ENCODE measurements at regions not wholly inside any gene's neighbourhood (a gene's known extent, or its start where the extent isn't known, plus 50 kb on each side); places are given as distances from the start of the nearest gene placed in this dataset.

GRCh38 chr2:19232312-19232711 lies 126.1 kb downstream of the OSR1 start:
- no peak for DNase-seq

GRCh38 chr2:19231625-19232024 lies 126.8 kb downstream of the OSR1 start:
- no peak for DNase-seq

GRCh38 chr2:19230626-19231025 lies 127.8 kb downstream of the OSR1 start:
- no peak for DNase-seq

GRCh38 chr2:19228715-19229114 lies 129.7 kb downstream of the OSR1 start:
- no peak for DNase-seq

- no peak for DNase-seq
These were observed 130.2 kb downstream of the OSR1 start for GRCh38 chr2:19228181-19228593.

GRCh38 chr2:19226871-19227270 lies 131.6 kb downstream of the OSR1 start:
- no peak for DNase-seq

- no peak for DNase-seq
These were observed 132.0 kb downstream of the OSR1 start for GRCh38 chr2:19226386-19226785.

- DNase-seq, result no peak
These were observed 132.5 kb downstream of the OSR1 start for GRCh38 chr2:19225931-19226330.

GRCh38 chr2:19225126-19225525 lies 133.3 kb downstream of the OSR1 start:
- DNase-seq, result no peak

- DNase-seq, result no peak
These were observed 133.9 kb downstream of the OSR1 start for GRCh38 chr2:19224486-19224885.

GRCh38 chr2:19224011-19224410 lies 134.4 kb downstream of the OSR1 start:
- DNase-seq, result no peak

- no peak for DNase-seq
These were observed 139.4 kb downstream of the OSR1 start for GRCh38 chr2:19219060-19219459.

GRCh38 chr2:19218166-19218565 lies 140.3 kb downstream of the OSR1 start:
- no peak for DNase-seq

GRCh38 chr2:19216676-19217602 lies 141.5 kb downstream of the OSR1 start:
- no peak for DNase-seq

GRCh38 chr2:19216238-19216637 lies 142.2 kb downstream of the OSR1 start:
- no peak for DNase-seq

- DNase-seq, result no peak
These were observed 143.6 kb downstream of the OSR1 start for GRCh38 chr2:19214682-19215391.

- no peak for DNase-seq
These were observed 148.7 kb downstream of the OSR1 start for GRCh38 chr2:19209575-19210341.

- no peak for DNase-seq
These were observed 149.8 kb downstream of the OSR1 start for GRCh38 chr2:19208479-19209199.

- no peak for DNase-seq
These were observed 151.0 kb downstream of the OSR1 start for GRCh38 chr2:19207452-19207851.

- no peak for DNase-seq
These were observed 152.4 kb downstream of the OSR1 start for GRCh38 chr2:19205983-19206533.

GRCh38 chr2:19203866-19204265 lies 154.6 kb downstream of the OSR1 start:
- no peak for DNase-seq

GRCh38 chr2:19201911-19202462 lies 156.4 kb downstream of the OSR1 start:
- DNase-seq, result no peak
